ENCODE measurements at regions not wholly inside any gene's neighbourhood (a gene's known extent, or its start where the extent isn't known, plus 50 kb on each side); places are given as distances from the start of the nearest gene placed in this dataset.

DNA sequence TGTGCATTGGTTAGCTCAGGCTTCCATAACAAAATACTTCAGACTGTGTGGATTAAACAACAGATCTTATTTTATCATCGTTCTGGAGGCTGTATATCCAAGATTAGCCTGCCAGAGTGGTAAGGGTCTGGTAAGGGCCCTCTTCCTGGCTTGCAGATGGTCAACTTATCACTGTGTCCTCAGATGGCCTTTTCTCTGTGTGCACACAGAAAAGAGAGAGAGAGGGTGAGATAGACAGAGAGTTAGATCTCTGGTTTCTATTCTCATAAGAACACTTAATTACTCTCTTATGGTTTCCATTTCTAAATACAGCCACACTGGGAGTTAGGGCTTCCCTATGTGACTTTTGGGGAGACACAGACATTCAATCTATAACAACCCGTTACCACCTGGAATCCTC lies 1003.5 kb downstream of the TSN start:
- no peak for TF ChIP-seq POLR2A (IDR thresholded peaks at IDR 0.05; ENCODE audit: low read length)
- no peak for TF ChIP-seq GATA1 (IDR thresholded peaks at IDR 0.05; ENCODE audit: low read depth, low read length)
